ENCODE measurements at regions not wholly inside any gene's neighbourhood (a gene's known extent, or its start where the extent isn't known, plus 50 kb on each side); places are given as distances from the start of the nearest gene placed in this dataset.

- H3K4me2 ChIP-seq (ENCODE audit: low read depth, low read length, poor library complexity, severe bottlenecking): no peak overlapping the region
- no peak for DNase-seq
- H2AFZ ChIP-seq (ENCODE audit: low read length): no peak overlapping the region
- no peak overlapping the region for H3K4me3 ChIP-seq (ENCODE audit: low read length)
- no peaks in the 10 kb centered on the region for H3K27me3 ChIP-seq (ENCODE audit: low read length)
- H3K9ac ChIP-seq (ENCODE audit: low read length): no peak overlapping the region
- H3K36me3 ChIP-seq (ENCODE audit: insufficient read depth, low read length): no peaks in the 10 kb centered on the region
- H3K4me1 ChIP-seq (ENCODE audit: low read length): peaks cover 15% of the 10 kb centered on the region
- H3K27ac ChIP-seq (ENCODE audit: low read length): no peak overlapping the region
- no peaks in the 10 kb centered on the region for H3K9me2 ChIP-seq (replicated peaks; ENCODE audit: insufficient read depth, low read length)
- H3K79me2 ChIP-seq (ENCODE audit: low read length): no peaks in the 10 kb centered on the region
- no peaks in the 10 kb centered on the region for H3K9me3 ChIP-seq (ENCODE audit: low read length)
- no peaks in the 10 kb centered on the region for H4K20me1 ChIP-seq (ENCODE audit: insufficient read depth, low read depth, low read length)
These were observed 678.3 kb upstream of the ID2 start for GRCh38 chr2:8003462-8004075.

- H3K27me3 ChIP-seq (ENCODE audit: low read length): no peaks in the 10 kb centered on the region
- no peaks in the 10 kb centered on the region for H3K9me3 ChIP-seq (ENCODE audit: low read length)
- H4K20me1 ChIP-seq (ENCODE audit: insufficient read depth, low read depth, low read length): no peaks in the 10 kb centered on the region
- no peak for DNase-seq
- H3K36me3 ChIP-seq (ENCODE audit: insufficient read depth, low read length): no peaks in the 10 kb centered on the region
- no peaks in the 10 kb centered on the region for H3K79me2 ChIP-seq (ENCODE audit: low read length)
- H3K9ac ChIP-seq (ENCODE audit: low read length): no peak overlapping the region
- H3K4me3 ChIP-seq (ENCODE audit: low read length): no peak overlapping the region
- H3K9me2 ChIP-seq (replicated peaks; ENCODE audit: insufficient read depth, low read length): no peaks in the 10 kb centered on the region
- peak overlapping the region; percentile 37 for H3K4me2 ChIP-seq (ENCODE audit: low read depth, low read length, poor library complexity, severe bottlenecking)
- H3K4me1 ChIP-seq (ENCODE audit: low read length): peaks cover 15% of the 10 kb centered on the region
- no peak overlapping the region for H2AFZ ChIP-seq (ENCODE audit: low read length)
- H3K27ac ChIP-seq (ENCODE audit: low read length): no peak overlapping the region
These were observed 677.6 kb upstream of the ID2 start for GRCh38 chr2:8004250-8004681.

- Histone ChIP-seq H3K9me3 (ENCODE audit: low read length) (no peaks in the 10 kb centered on the region), H3K27me3 (ENCODE audit: low read length) (no peaks in the 10 kb centered on the region), H3K4me2 (ENCODE audit: low read depth, low read length, poor library complexity, severe bottlenecking) (no peak overlapping the region), H3K9ac (ENCODE audit: low read length) (no peak overlapping the region), H3K4me3 (ENCODE audit: low read length) (no peak overlapping the region), H3K36me3 (ENCODE audit: insufficient read depth, low read length) (no peaks in the 10 kb centered on the region), H4K20me1 (ENCODE audit: insufficient read depth, low read depth, low read length) (no peaks in the 10 kb centered on the region), H3K4me1 (ENCODE audit: low read length) (peaks cover 20% of the 10 kb centered on the region), H3K27ac (ENCODE audit: low read length) (no peak overlapping the region), H2AFZ (ENCODE audit: low read length) (no peak overlapping the region), H3K9me2 (replicated peaks; ENCODE audit: insufficient read depth, low read length) (no peaks in the 10 kb centered on the region), H3K79me2 (ENCODE audit: low read length) (no peaks in the 10 kb centered on the region)
- DNase-seq: no peak
These were observed 675.7 kb upstream of the ID2 start for GRCh38 chr2:8006181-8006580.

- Histone ChIP-seq H3K4me2 (ENCODE audit: low read depth, low read length, poor library complexity, severe bottlenecking) (no peak overlapping the region), H4K20me1 (ENCODE audit: insufficient read depth, low read depth, low read length) (no peaks in the 10 kb centered on the region), H2AFZ (ENCODE audit: low read length) (no peak overlapping the region), H3K4me1 (ENCODE audit: low read length) (peaks cover 20% of the 10 kb centered on the region), H3K9me2 (replicated peaks; ENCODE audit: insufficient read depth, low read length) (no peaks in the 10 kb centered on the region), H3K27ac (ENCODE audit: low read length) (no peak overlapping the region), H3K9me3 (ENCODE audit: low read length) (no peaks in the 10 kb centered on the region), H3K36me3 (ENCODE audit: insufficient read depth, low read length) (no peaks in the 10 kb centered on the region), H3K27me3 (ENCODE audit: low read length) (no peaks in the 10 kb centered on the region), H3K9ac (ENCODE audit: low read length) (no peak overlapping the region), H3K4me3 (ENCODE audit: low read length) (no peak overlapping the region), H3K79me2 (ENCODE audit: low read length) (no peaks in the 10 kb centered on the region)
- DNase-seq: no peak
These were observed 675.2 kb upstream of the ID2 start for GRCh38 chr2:8006626-8007025.

- no peak overlapping the region for H3K4me2 ChIP-seq (ENCODE audit: low read depth, low read length, poor library complexity, severe bottlenecking)
- H3K9me3 ChIP-seq (ENCODE audit: low read length): no peaks in the 10 kb centered on the region
- no peaks in the 10 kb centered on the region for H3K27me3 ChIP-seq (ENCODE audit: low read length)
These were observed 672.8 kb upstream of the ID2 start for GRCh38 chr2:8009010-8009597.

GRCh38 chr2:8015848-8016600, 665.8 kb upstream of the ID2 start:
- no peaks in the 10 kb centered on the region for H3K27me3 ChIP-seq (ENCODE audit: low read length)
- peak; percentile 79 for DNase-seq
- H3K4me2 ChIP-seq (ENCODE audit: low read depth, low read length, poor library complexity, severe bottlenecking): peak overlapping the region; percentile 50
- no peak overlapping the region for H3K4me3 ChIP-seq (ENCODE audit: low read length)
- H4K20me1 ChIP-seq (ENCODE audit: insufficient read depth, low read depth, low read length): no peaks in the 10 kb centered on the region
- H3K27ac ChIP-seq (ENCODE audit: low read length): peak overlapping the region; percentile 42; the same call in 1 of the 2 replicates
- no peaks in the 10 kb centered on the region for H3K9me3 ChIP-seq (ENCODE audit: low read length)
- H3K9me2 ChIP-seq (replicated peaks; ENCODE audit: insufficient read depth, low read length): no peaks in the 10 kb centered on the region
- peak overlapping the region; percentile 82 for H2AFZ ChIP-seq (ENCODE audit: low read length)
- H3K9ac ChIP-seq (ENCODE audit: low read length): peak overlapping the region; percentile 38
- H3K4me1 ChIP-seq (ENCODE audit: low read length): peaks cover 17% of the 10 kb centered on the region
- H3K79me2 ChIP-seq (ENCODE audit: low read length): no peaks in the 10 kb centered on the region
- H3K36me3 ChIP-seq (ENCODE audit: insufficient read depth, low read length): no peaks in the 10 kb centered on the region

More at GRCh38 chr2:8009010-8009597, 672.8 kb upstream of the ID2 start:
- Histone ChIP-seq H2AFZ (ENCODE audit: low read length) (no peak overlapping the region; the same call in 1 of the 2 replicates), H3K36me3 (ENCODE audit: insufficient read depth, low read length) (no peaks in the 10 kb centered on the region), H3K27ac (ENCODE audit: low read length) (no peak overlapping the region), H3K4me3 (ENCODE audit: low read length) (no peak overlapping the region), H3K9ac (ENCODE audit: low read length) (no peak overlapping the region), H3K4me1 (ENCODE audit: low read length) (peaks cover 13% of the 10 kb centered on the region), H4K20me1 (ENCODE audit: insufficient read depth, low read depth, low read length) (no peaks in the 10 kb centered on the region), H3K9me2 (replicated peaks; ENCODE audit: insufficient read depth, low read length) (no peaks in the 10 kb centered on the region), H3K79me2 (ENCODE audit: low read length) (no peaks in the 10 kb centered on the region)
- no peak for DNase-seq

- no peaks in the 10 kb centered on the region for H3K9me3 ChIP-seq (ENCODE audit: low read length)
- no peak overlapping the region for H3K27ac ChIP-seq (ENCODE audit: low read length)
- no peak overlapping the region for H3K4me3 ChIP-seq (ENCODE audit: low read length)
- no peaks in the 10 kb centered on the region for H3K27me3 ChIP-seq (ENCODE audit: low read length)
- H3K36me3 ChIP-seq (ENCODE audit: insufficient read depth, low read length): no peaks in the 10 kb centered on the region
- H3K4me2 ChIP-seq (ENCODE audit: low read depth, low read length, poor library complexity, severe bottlenecking): peak overlapping the region; percentile 50
- peak overlapping the region; percentile 82; the same call in 1 of the 2 replicates for H2AFZ ChIP-seq (ENCODE audit: low read length)
- no peak for DNase-seq
- H3K4me1 ChIP-seq (ENCODE audit: low read length): peaks cover 17% of the 10 kb centered on the region
- no peaks in the 10 kb centered on the region for H3K79me2 ChIP-seq (ENCODE audit: low read length)
- H4K20me1 ChIP-seq (ENCODE audit: insufficient read depth, low read depth, low read length): no peaks in the 10 kb centered on the region
- no peaks in the 10 kb centered on the region for H3K9me2 ChIP-seq (replicated peaks; ENCODE audit: insufficient read depth, low read length)
- no peak overlapping the region; the same call in 1 of the 2 replicates for H3K9ac ChIP-seq (ENCODE audit: low read length)
These were observed 665.2 kb upstream of the ID2 start for GRCh38 chr2:8016688-8017087.

- peaks cover 25% of the 10 kb centered on the region for H3K4me1 ChIP-seq (ENCODE audit: low read length)
- no peak overlapping the region for H3K27ac ChIP-seq (ENCODE audit: low read length)
- H3K9me2 ChIP-seq (replicated peaks; ENCODE audit: insufficient read depth, low read length): no peaks in the 10 kb centered on the region
- H3K79me2 ChIP-seq (ENCODE audit: low read length): no peaks in the 10 kb centered on the region
- no peak overlapping the region for H3K9ac ChIP-seq (ENCODE audit: low read length)
- no peak overlapping the region for H3K4me2 ChIP-seq (ENCODE audit: low read depth, low read length, poor library complexity, severe bottlenecking)
- H3K36me3 ChIP-seq (ENCODE audit: insufficient read depth, low read length): no peaks in the 10 kb centered on the region
- H3K27me3 ChIP-seq (ENCODE audit: low read length): no peaks in the 10 kb centered on the region; the same call in 1 of the 2 replicates
- no peaks in the 10 kb centered on the region for H4K20me1 ChIP-seq (ENCODE audit: insufficient read depth, low read depth, low read length)
- H3K9me3 ChIP-seq (ENCODE audit: low read length): peaks cover 8% of the 10 kb centered on the region
- no peak overlapping the region for H2AFZ ChIP-seq (ENCODE audit: low read length)
- no peak for DNase-seq
- no peak overlapping the region for H3K4me3 ChIP-seq (ENCODE audit: low read length)
These were observed 662.9 kb upstream of the ID2 start for GRCh38 chr2:8018956-8019355.

Measured in Karpas-422 (cell line).